Liver (tissue), 7 donors: ENCODE measurements at regions not wholly inside any gene's neighbourhood (a gene's known extent, or its start where the extent isn't known, plus 50 kb on each side); places are given as distances from the start of the nearest gene placed in this dataset.

ENCODE experiments used
- DNase-seq: peaks from one replicate; pipeline ENCODE4 v3.0.0-alpha.2; 2017; ENCODE audit warnings: low spot score
- H3K27ac ChIP-seq, 2 donors: one replicate each; pipeline ENCODE4 v1.7.0; 2013; ENCODE audit warnings: inconsistent platforms in 2 of 2, low read length in 2 of 2, control low read depth in 1 of 2, low read depth in 1 of 2, mild to moderate bottlenecking in 1 of 2
- H3K27me3 ChIP-seq, 4 donors: one replicate each; pipeline versions ENCODE4 v1.6.1 to v1.7.0; 2013; ENCODE audit warnings: low read length in 3 of 4, inconsistent platforms in 1 of 4, mild to moderate bottlenecking in 1 of 4, moderate library complexity in 1 of 4; ENCODE audit not compliant: control insufficient read depth in 4 of 4, insufficient read depth in 4 of 4
- H3K36me3 ChIP-seq, 4 donors: one replicate each; pipeline versions ENCODE4 v1.6.1 to v1.7.0; 2013; ENCODE audit warnings: low read length in 3 of 4, mild to moderate bottlenecking in 3 of 4, low read depth in 1 of 4, moderate library complexity in 1 of 4; ENCODE audit not compliant: control insufficient read depth in 4 of 4, insufficient read depth in 3 of 4
- H3K4me1 ChIP-seq, 4 donors: one replicate each; pipeline versions ENCODE4 v1.6.1 to v1.7.0; 2013; ENCODE audit warnings: low read length in 3 of 4, mild to moderate bottlenecking in 3 of 4, moderate library complexity in 1 of 4; ENCODE audit not compliant: control insufficient read depth in 4 of 4, insufficient read depth in 4 of 4
- H3K4me3 ChIP-seq, 3 donors: one replicate each; pipeline versions ENCODE4 v1.6.1 to v1.7.0; 2013; ENCODE audit warnings: low read length in 3 of 3, control low read depth in 1 of 3, low read depth in 1 of 3, mild to moderate bottlenecking in 1 of 3
- H3K9ac ChIP-seq, 2 donors: one replicate each; pipeline ENCODE4 v1.7.0; 2013; ENCODE audit warnings: low read length in 2 of 2, mild to moderate bottlenecking in 2 of 2, moderate library complexity in 2 of 2, control low read depth in 1 of 2, low read depth in 1 of 2
- H3K9me3 ChIP-seq, 4 donors: one replicate each; pipeline versions ENCODE4 v1.6.1 to v1.7.0; 2013; ENCODE audit warnings: low read length in 3 of 4; ENCODE audit not compliant: control insufficient read depth in 4 of 4
- ATF3 ChIP-seq: IDR thresholded peaks from 2 replicates; pipeline ENCODE4 v1.6.1; 2016; ENCODE audit warnings: antibody characterized with exemption
- EGR1 ChIP-seq, 2 donors: IDR thresholded peaks; 2 replicates each; pipeline ENCODE4 v1.6.1; 2016 to 2018; ENCODE audit warnings: antibody characterized with exemption in 2 of 2, low read depth in 2 of 2
- FOXA1 ChIP-seq: IDR thresholded peaks from 2 replicates; pipeline ENCODE4 v1.6.1; 2016; ENCODE audit warnings: antibody characterized with exemption
- FOXA2 ChIP-seq: IDR thresholded peaks from 2 replicates; pipeline ENCODE4 v1.6.1; 2016; ENCODE audit warnings: antibody characterized with exemption
- GABPA ChIP-seq, 2 donors: IDR thresholded peaks in 1 of 2; conservative IDR thresholded peaks in 1 of 2; 2 replicates each; pipeline ENCODE4 v1.6.1; 2016; ENCODE audit warnings: antibody characterized with exemption in 2 of 2, mild to moderate bottlenecking in 1 of 2, moderate library complexity in 1 of 2
- HNF4A ChIP-seq, 2 donors: conservative IDR thresholded peaks; 2 replicates each; pipeline ENCODE4 v1.6.1; 2016; ENCODE audit warnings: antibody characterized with exemption in 2 of 2, mild to moderate bottlenecking in 2 of 2
- HNF4G ChIP-seq: IDR thresholded peaks from 2 replicates; pipeline ENCODE4 v1.6.1; 2016; ENCODE audit warnings: antibody characterized with exemption
- JUND ChIP-seq, 2 donors: IDR thresholded peaks; 2 replicates each; pipeline ENCODE4 v1.6.1; 2016; ENCODE audit warnings: antibody characterized with exemption in 2 of 2
- RAD21 ChIP-seq, 2 donors: IDR thresholded peaks; 2 replicates each; pipeline ENCODE4 v1.6.1; 2016; ENCODE audit warnings: antibody characterized with exemption in 2 of 2, mild to moderate bottlenecking in 2 of 2
- REST ChIP-seq: IDR thresholded peaks from 2 replicates; pipeline ENCODE4 v1.6.1; 2016; ENCODE audit warnings: antibody characterized with exemption, mild to moderate bottlenecking
- RXRA ChIP-seq, 2 donors: IDR thresholded peaks; 2 replicates each; pipeline ENCODE4 v1.6.1; 2017 to 2018; ENCODE audit warnings: antibody characterized with exemption in 2 of 2, mild to moderate bottlenecking in 1 of 2
- SP1 ChIP-seq: IDR thresholded peaks from 2 replicates; pipeline ENCODE4 v1.6.1; 2018; ENCODE audit warnings: antibody characterized with exemption, mild to moderate bottlenecking
- YY1 ChIP-seq: IDR thresholded peaks from 2 replicates; pipeline ENCODE4 v1.6.1; 2016; ENCODE audit warnings: antibody characterized with exemption, mild to moderate bottlenecking
- WGBS: extraction: QIAGEN DNeasy Blood & Tissue Kit; methylation state at CpG from one replicate; pipeline ENCODE4 v1.1.7; 2013; 5-methylcytosine and 5-hydroxymethylcytosine counted together
- donor health status: healthy.
- donor health status: healthy.
- donor health status: healthy.
- donor health status: healthy.

DNA sequence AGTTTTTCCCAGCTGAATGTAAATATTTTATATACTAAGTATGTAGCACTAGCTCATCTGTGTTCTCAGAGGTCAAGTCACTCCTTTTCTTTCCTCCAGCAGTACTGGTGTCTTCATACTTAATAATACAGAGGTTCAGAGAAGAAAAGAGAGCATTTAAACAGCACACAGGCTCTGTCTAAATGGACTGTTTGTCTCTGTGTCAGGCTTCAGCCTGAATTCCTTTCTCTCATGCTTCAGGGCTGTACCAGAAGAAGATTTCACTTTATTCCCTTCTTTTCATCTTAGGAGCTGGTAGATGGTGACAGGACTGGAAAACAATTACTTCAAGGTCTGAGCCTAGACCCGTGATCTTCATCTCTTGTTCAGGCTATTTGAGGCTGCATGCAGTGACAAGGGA lies 51.4 kb upstream of the LYZL2 start:
- no peak for TF ChIP-seq GABPA (IDR thresholded peaks at IDR 0.05 in 1 of 2, conservative IDR thresholded peaks at IDR 0.05 in 1 of 2)
- TF ChIP-seq RAD21 (IDR thresholded peaks at IDR 0.05): no peak
- no peak for TF ChIP-seq HNF4A (conservative IDR thresholded peaks at IDR 0.05)
- TF ChIP-seq FOXA2: no peak
- TF ChIP-seq REST: no peak
- no peak for TF ChIP-seq SP1
- no peak for TF ChIP-seq ATF3
- no peak for TF ChIP-seq JUND (IDR thresholded peaks at IDR 0.05)
- TF ChIP-seq YY1: no peak
- no peak for TF ChIP-seq HNF4G
- no peak for TF ChIP-seq FOXA1
- no peak for TF ChIP-seq RXRA (IDR thresholded peaks at IDR 0.05)
- no peak for TF ChIP-seq EGR1 (IDR thresholded peaks at IDR 0.05; ENCODE audit: low read depth in 2 of 2)
- Histone ChIP-seq H3K36me3 (no peaks in the 10 kb centered on the region), H3K27ac (no peak overlapping the region), H3K9me3 (no peaks in the 10 kb centered on the region), H3K27me3 (peaks cover 0 to 3% (median 0%) of the 10 kb centered on the region in 4 donors), H3K4me3 (no peak overlapping the region), H3K4me1 (no peaks in the 10 kb centered on the region), H3K9ac (no peak overlapping the region)
- DNase-seq: no peak
- 61% methylated on average over 1 of the region's 1 CpG for WGBS
